Non-pigmented ciliary epithelial cell (primary cell): ENCODE measurements at regions not wholly inside any gene's neighbourhood (a gene's known extent, or its start where the extent isn't known, plus 50 kb on each side); places are given as distances from the start of the nearest gene placed in this dataset.

Experiments
- DNase-seq: peaks from one replicate; pipeline ENCODE4 v3.0.0-alpha.2; 2010; ENCODE audit warnings: low read depth

DNA sequence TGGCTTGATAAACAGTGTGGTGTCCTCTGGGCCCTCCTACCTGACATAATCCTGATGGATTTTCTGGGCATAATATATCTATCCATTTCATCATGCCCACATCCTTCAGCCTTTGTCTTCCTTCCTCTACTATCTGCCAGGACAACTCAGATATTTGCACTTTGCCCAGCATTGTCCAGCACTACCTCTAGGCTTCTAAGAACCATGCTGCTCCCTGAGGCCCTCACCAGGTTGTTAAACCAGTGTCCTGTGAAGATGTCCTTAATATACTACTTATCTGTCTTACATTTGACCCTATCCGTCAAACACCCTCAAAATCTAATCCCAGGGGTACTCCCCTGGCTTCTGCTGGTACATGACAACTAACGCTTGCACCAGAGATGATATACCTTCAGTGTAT lies 58.2 kb upstream of the MAML3 start:
- no peak for DNase-seq

DNA sequence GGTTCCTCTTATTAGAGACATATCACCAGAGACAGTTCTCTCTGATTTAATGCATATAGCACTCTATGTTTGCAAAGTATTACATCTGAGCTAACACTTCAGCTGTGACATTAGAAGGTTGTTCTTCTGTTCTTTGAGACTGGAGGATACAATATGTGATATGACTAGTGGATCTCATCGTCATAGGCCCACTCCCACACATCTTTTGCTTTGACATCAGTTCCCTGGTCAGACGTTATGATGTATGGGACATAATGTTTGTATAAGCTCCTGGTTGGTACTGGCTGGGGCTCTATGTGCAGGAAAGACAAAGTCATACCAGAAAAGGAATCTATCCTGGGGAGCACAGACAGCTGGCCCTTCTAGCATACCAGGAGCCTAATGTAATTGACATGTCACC lies 57.7 kb upstream of the MAML3 start:
- no peak for DNase-seq

DNA sequence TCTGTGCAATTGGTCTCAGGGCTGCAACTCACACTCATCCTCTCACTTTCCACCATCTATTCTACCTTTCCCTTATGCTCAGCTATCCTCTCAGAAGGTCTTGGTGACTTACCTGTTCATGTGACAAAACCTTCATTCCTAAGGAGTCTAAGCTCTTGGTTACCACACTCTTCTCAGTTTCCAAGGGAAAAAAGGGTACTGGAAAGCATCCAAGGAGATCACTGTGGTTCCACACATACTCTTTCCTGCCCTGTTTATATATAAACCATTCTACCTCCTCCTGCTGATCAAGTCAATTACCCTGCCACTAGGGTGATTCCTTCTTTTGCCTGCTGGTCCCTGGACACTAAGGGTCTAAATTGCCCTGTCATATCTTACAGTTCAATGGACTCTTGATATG lies 57.2 kb upstream of the MAML3 start:
- DNase-seq: no peak

DNA sequence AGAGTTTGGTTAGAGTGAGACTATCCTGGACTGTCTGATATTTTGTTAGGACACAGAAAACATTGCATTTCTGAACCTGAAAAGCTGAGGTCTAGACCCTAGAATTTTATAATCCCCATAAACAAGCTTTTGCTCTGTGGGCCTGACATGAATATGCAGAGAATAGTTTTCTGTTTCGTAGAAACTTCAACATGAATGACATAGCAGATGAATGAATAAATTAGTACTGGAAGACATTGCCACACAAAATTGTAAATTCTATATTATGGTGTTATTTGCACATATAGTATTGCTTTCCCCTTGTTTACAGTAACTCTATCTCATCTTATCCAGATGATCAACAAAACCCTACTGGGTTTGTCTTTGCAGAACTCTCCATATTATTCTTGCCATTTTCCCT lies 54.9 kb upstream of the MAML3 start:
- no peak for DNase-seq
